ENCODE measurements at regions not wholly inside any gene's neighbourhood (a gene's known extent, or its start where the extent isn't known, plus 50 kb on each side); places are given as distances from the start of the nearest gene placed in this dataset.
A peak's percentile ranks its signal among the peaks of the same experiment; 100 is the strongest.

DNA sequence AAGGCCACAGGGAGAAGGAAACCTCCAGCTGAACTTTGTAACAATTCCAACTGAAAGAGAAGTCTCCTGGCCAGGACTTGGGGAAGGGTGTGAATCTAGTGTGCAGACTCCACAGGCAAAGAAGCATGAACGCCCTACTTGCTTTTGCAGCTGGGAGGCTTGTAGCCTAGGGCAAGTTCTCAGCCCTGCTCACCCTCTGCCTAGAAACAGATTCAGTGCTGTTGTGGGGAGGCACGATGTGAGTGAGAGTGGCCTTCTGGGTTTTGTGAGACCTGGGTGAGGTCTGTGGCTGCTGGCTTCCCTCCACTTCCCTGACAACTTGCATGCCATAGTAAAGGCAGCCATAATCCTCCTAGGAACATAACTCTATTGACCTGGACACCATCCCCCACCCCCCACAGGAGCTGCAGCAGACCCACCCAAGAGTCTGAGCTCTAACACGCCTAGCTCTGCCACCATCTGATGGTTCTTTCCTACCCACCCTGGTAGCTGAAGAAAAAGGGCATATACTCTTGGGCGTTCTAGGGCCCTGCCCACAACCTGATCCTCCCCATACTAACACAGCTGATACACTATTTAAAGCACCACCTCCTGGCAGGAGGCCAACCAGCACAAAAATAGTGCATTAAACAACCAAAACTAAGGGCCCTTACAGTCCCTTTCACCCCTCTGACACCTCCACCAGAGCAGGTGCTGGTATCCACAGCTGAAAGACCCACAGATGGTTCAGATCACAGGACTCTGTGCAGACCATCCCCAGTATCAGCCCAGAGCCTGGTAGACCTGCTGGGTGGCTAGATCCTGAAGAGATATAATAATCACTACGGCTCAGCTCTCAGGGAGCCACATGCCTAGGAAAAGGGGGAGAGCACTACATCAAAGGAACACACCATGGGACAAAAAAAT is 426.5 kb downstream of the IGSF11 start:
- TF ChIP-seq, protein P1, sequence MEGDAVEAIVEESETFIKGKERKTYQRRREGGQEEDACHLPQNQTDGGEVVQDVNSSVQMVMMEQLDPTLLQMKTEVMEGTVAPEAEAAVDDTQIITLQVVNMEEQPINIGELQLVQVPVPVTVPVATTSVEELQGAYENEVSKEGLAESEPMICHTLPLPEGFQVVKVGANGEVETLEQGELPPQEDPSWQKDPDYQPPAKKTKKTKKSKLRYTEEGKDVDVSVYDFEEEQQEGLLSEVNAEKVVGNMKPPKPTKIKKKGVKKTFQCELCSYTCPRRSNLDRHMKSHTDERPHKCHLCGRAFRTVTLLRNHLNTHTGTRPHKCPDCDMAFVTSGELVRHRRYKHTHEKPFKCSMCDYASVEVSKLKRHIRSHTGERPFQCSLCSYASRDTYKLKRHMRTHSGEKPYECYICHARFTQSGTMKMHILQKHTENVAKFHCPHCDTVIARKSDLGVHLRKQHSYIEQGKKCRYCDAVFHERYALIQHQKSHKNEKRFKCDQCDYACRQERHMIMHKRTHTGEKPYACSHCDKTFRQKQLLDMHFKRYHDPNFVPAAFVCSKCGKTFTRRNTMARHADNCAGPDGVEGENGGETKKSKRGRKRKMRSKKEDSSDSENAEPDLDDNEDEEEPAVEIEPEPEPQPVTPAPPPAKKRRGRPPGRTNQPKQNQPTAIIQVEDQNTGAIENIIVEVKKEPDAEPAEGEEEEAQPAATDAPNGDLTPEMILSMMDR (IDR thresholded peaks at IDR 0.05) = no peak

- TF ChIP-seq, protein P1 (IDR thresholded peaks at IDR 0.05) = no peak
Observed at GRCh38 chr3:118618247-118619040, 416.2 kb downstream of the IGSF11 start.

- TF ChIP-seq, protein P1 (IDR thresholded peaks at IDR 0.05) = no peak
Observed at GRCh38 chr3:118626453-118626852, 408.2 kb downstream of the IGSF11 start.

GRCh38 chr3:118628704-118629341 is 405.8 kb downstream of the IGSF11 start:
- TF ChIP-seq, protein P1 (IDR thresholded peaks at IDR 0.05) = peak; percentile 80

- TF ChIP-seq, protein P1 (IDR thresholded peaks at IDR 0.05) = no peak
Observed at GRCh38 chr3:118629821-118630220, 404.8 kb downstream of the IGSF11 start.

GRCh38 chr3:118635711-118636110 is 398.9 kb downstream of the IGSF11 start:
- TF ChIP-seq, protein P1 (IDR thresholded peaks at IDR 0.05) = no peak

- TF ChIP-seq, protein P1 (IDR thresholded peaks at IDR 0.05) = no peak
Observed at GRCh38 chr3:118636841-118637240, 397.8 kb downstream of the IGSF11 start.

Data from LNCAP (cell line).